ENCODE measurements at regions not wholly inside any gene's neighbourhood (a gene's known extent, or its start where the extent isn't known, plus 50 kb on each side); places are given as distances from the start of the nearest gene placed in this dataset.

GRCh38 chr5:68129364-68129763 lies 86.2 kb upstream of the PIK3R1 start:
- Histone ChIP-seq H3K36me3 (no peaks in the 10 kb centered on the region), H3K4me1 (ENCODE audit: control insufficient read depth in 1 of 2, low read depth in 2 of 2) (peaks cover 4 to 9% of the 10 kb centered on the region in 2 donors), H3K27me3 (replicated peaks; ENCODE audit: insufficient read depth) (no peaks in the 10 kb centered on the region), H3K27ac (no peak overlapping the region), H3K9me3 (no peaks in the 10 kb centered on the region), H3K4me3 (no peak overlapping the region)
- ATAC-seq (ENCODE audit: insufficient number of reproducible peaks, low FRiP score, low read depth) (no peak), DNase-seq (ENCODE audit: low spot score) (no peak)
- TF ChIP-seq CTCF (IDR thresholded peaks at IDR 0.05), result no peak

GRCh38 chr5:68126886-68127285 lies 88.7 kb upstream of the PIK3R1 start:
- H3K27me3 ChIP-seq (replicated peaks; ENCODE audit: insufficient read depth), result no peaks in the 10 kb centered on the region
- H3K9me3 ChIP-seq, result no peaks in the 10 kb centered on the region
- no peaks in the 10 kb centered on the region for H3K36me3 ChIP-seq
- TF ChIP-seq CTCF (IDR thresholded peaks at IDR 0.05), result no peak
- H3K4me1 ChIP-seq (ENCODE audit: control insufficient read depth in 1 of 2, low read depth in 2 of 2), result peaks cover 4 to 9% of the 10 kb centered on the region in 2 donors
- DNase-seq (ENCODE audit: low spot score) (no peak), ATAC-seq (ENCODE audit: insufficient number of reproducible peaks, low FRiP score, low read depth) (no peak)
- H3K4me3 ChIP-seq, result no peak overlapping the region
- H3K27ac ChIP-seq, result no peak overlapping the region

GRCh38 chr5:68122439-68123328 lies 92.9 kb upstream of the PIK3R1 start:
- ATAC-seq (ENCODE audit: insufficient number of reproducible peaks, low FRiP score, low read depth), result no peak
- no peaks in the 10 kb centered on the region for H3K36me3 ChIP-seq
- H3K27me3 ChIP-seq (replicated peaks; ENCODE audit: insufficient read depth), result no peaks in the 10 kb centered on the region
- DNase-seq (ENCODE audit: low spot score), result no peak
- H3K9me3 ChIP-seq, result no peaks in the 10 kb centered on the region
- peaks cover 4 to 9% of the 10 kb centered on the region in 2 donors for H3K4me1 ChIP-seq (ENCODE audit: control insufficient read depth in 1 of 2, low read depth in 2 of 2)
- H3K4me3 ChIP-seq, result no peak overlapping the region
- TF ChIP-seq CTCF (IDR thresholded peaks at IDR 0.05), result no peak
- no peak overlapping the region for H3K27ac ChIP-seq

GRCh38 chr5:68116868-68117411 lies 98.6 kb upstream of the PIK3R1 start:
- no peak for ATAC-seq (ENCODE audit: insufficient number of reproducible peaks, low FRiP score, low read depth)
- no peak for TF ChIP-seq CTCF (IDR thresholded peaks at IDR 0.05)
- no peaks in the 10 kb centered on the region for H3K27me3 ChIP-seq (replicated peaks; ENCODE audit: insufficient read depth)
- no peaks in the 10 kb centered on the region for H3K4me1 ChIP-seq (ENCODE audit: control insufficient read depth in 1 of 2, low read depth in 2 of 2)
- no peak for DNase-seq (ENCODE audit: low spot score)
- H3K4me3 ChIP-seq, result no peak overlapping the region
- H3K27ac ChIP-seq, result no peak overlapping the region
- no peaks in the 10 kb centered on the region for H3K36me3 ChIP-seq
- H3K9me3 ChIP-seq, result no peaks in the 10 kb centered on the region

GRCh38 chr5:68116408-68116807 lies 99.1 kb upstream of the PIK3R1 start:
- TF ChIP-seq CTCF (IDR thresholded peaks at IDR 0.05), result no peak
- Histone ChIP-seq H3K9me3 (no peaks in the 10 kb centered on the region), H3K4me1 (ENCODE audit: control insufficient read depth in 1 of 2, low read depth in 2 of 2) (no peaks in the 10 kb centered on the region), H3K27ac (no peak overlapping the region), H3K36me3 (no peaks in the 10 kb centered on the region), H3K27me3 (replicated peaks; ENCODE audit: insufficient read depth) (no peaks in the 10 kb centered on the region), H3K4me3 (no peak overlapping the region)
- no peak for DNase-seq (ENCODE audit: low spot score)
- no peak for ATAC-seq (ENCODE audit: insufficient number of reproducible peaks, low FRiP score, low read depth)
